Heart left ventricle (tissue), 16 donors: ENCODE measurements at regions not wholly inside any gene's neighbourhood (a gene's known extent, or its start where the extent isn't known, plus 50 kb on each side); places are given as distances from the start of the nearest gene placed in this dataset.
"Not testable (repeated sequence)": the region's sequence is repeated elsewhere in the genome, so short reads cannot be mapped to it uniquely, and the experiment has no call there.

Experiments used
- ATAC-seq, 4 donors: fragments of 200-7000 bp; cut with Tn5 transposase; one replicate each; pipeline ENCODE4 v1.9.1; 2020 to 2022; ENCODE audit warnings: moderate library complexity in 4 of 4, mild to moderate bottlenecking in 3 of 4, moderate number of reproducible peaks in 1 of 4
- DNase-seq, 5 donors: peaks; one replicate each; pipeline ENCODE4 v3.0.0-alpha.2; 2020
- H3K27ac ChIP-seq, 12 donors: fragments of 200-600 bp; sonication (generic) in 4 of 12; one replicate each; pipeline versions ENCODE4 v1.5.0 to v1.8.0; 2016 to 2022; ENCODE audit warnings: mild to moderate bottlenecking in 2 of 12
- H3K27me3 ChIP-seq, 9 donors: fragments of 200-600 bp; sonication (generic) in 2 of 9; one replicate each; pipeline versions ENCODE4 v1.5.1 to v1.8.0; 2016 to 2022; ENCODE audit warnings: mild to moderate bottlenecking in 3 of 9
- H3K36me3 ChIP-seq, 9 donors: fragments of 200-600 bp; sonication (generic) in 2 of 9; one replicate each; pipeline versions ENCODE4 v1.5.0 to v1.8.0; 2018 to 2022; ENCODE audit warnings: mild to moderate bottlenecking in 2 of 9
- H3K4me1 ChIP-seq, 12 donors: fragments of 200-600 bp; sonication (generic) in 4 of 12; one replicate each; pipeline versions ENCODE4 v1.5.0 to v1.8.0; 2016 to 2022; ENCODE audit warnings: mild to moderate bottlenecking in 3 of 12
- H3K4me3 ChIP-seq, 12 donors: fragments of 200-600 bp; sonication (generic) in 4 of 12; one replicate each; pipeline versions ENCODE4 v1.5.0 to v1.8.0; 2017 to 2022; ENCODE audit warnings: mild to moderate bottlenecking in 9 of 12, moderate library complexity in 4 of 12
- H3K9me3 ChIP-seq, 12 donors: fragments of 200-600 bp; sonication (generic) in 4 of 12; one replicate each; pipeline versions ENCODE4 v1.5.0 to v1.8.0; 2016 to 2022; ENCODE audit warnings: mild to moderate bottlenecking in 1 of 12
- POLR2A ChIP-seq, 2 donors: fragments of 450-650 bp; IDR thresholded peaks; one replicate each; pipeline ENCODE4 v1.6.1; 2017; ENCODE audit warnings: antibody characterized with exemption in 2 of 2, mild to moderate bottlenecking in 2 of 2, moderate library complexity in 2 of 2
- WGBS, 4 donors: extraction: QIAGEN DNeasy Blood & Tissue Kit in 2 of 4; methylation state at CpG; one replicate each; pipeline versions ENCODE4 v1.1.5 to v1.1.7; 2013 to 2018; 5-methylcytosine and 5-hydroxymethylcytosine counted together
- intact Hi-C, 10 donors: fragments of 100-400 bp; cut with DNase I; formaldehyde crosslinking; loops; one replicate each; pipeline versions ENCODE4 v1.11.1 to v1.14.2; 2022
- TF ChIP-seq, protein P1 (sequence below), 12 donors: fragments of 200-600 bp; sonication (generic) in 4 of 12; IDR thresholded peaks; one replicate each; pipeline versions ENCODE4 v1.5.0 to v1.8.0; 2018 to 2022; ENCODE audit warnings: antibody characterized with exemption in 12 of 12, mild to moderate bottlenecking in 5 of 12
- donor health status: ischemic (EF 13 %, LVEDD 7.1; RV severe dilation, severe dysfunction).
- donor health status: healthy with polysubstance abuse.
- donor health status: DM: no; HTN: yes; CAD: no.
- donor health status: DM: no; HTN: no; CAD: no.
- donor health status: ischemic (EF 25% LVEDD 6.9; RV normal size, moderate dysfunction).
- donor health status: ischemic (EF 25% LVEDD 5.7; RV mildly dilated, moderate dysfunction).
- donor health status: healthy.
- donor health status: DM: yes; HTN: yes; CAD: no.
- donor health status: ischemic (EF 35%, LVEDD 5.7; RV mildly dilated, moderate dysfunction).
- donor health status: nonischemic (EF 11% LVEDD 7.7; RV severe dilation, severe dysfunction).
- donor health status: DM: yes; HTN: yes; CAD: no.
- donor health status: PGD.
- donor health status: ischemic (EF 29% LVEDD 5.4; RV normal size, mild dysfunction).
- donor health status: nonischemic (EF 23%, LVEDD 6.1; RV moderate dilation, normal function).

- ATAC-seq: no peak
- intact Hi-C loops: no loop called here
These were observed 69.5 kb upstream of the TCL1B start for GRCh38 chr14:95616745-95617144.

GRCh38 chr14:95619785-95620417 lies 66.3 kb upstream of the TCL1B start:
- no peaks in the 10 kb centered on the region for H3K4me1 ChIP-seq
- no peak for ATAC-seq
- DNase-seq: no peak
- no peak for TF ChIP-seq POLR2A (IDR thresholded peaks at IDR 0.05)
- TF ChIP-seq, protein P1, sequence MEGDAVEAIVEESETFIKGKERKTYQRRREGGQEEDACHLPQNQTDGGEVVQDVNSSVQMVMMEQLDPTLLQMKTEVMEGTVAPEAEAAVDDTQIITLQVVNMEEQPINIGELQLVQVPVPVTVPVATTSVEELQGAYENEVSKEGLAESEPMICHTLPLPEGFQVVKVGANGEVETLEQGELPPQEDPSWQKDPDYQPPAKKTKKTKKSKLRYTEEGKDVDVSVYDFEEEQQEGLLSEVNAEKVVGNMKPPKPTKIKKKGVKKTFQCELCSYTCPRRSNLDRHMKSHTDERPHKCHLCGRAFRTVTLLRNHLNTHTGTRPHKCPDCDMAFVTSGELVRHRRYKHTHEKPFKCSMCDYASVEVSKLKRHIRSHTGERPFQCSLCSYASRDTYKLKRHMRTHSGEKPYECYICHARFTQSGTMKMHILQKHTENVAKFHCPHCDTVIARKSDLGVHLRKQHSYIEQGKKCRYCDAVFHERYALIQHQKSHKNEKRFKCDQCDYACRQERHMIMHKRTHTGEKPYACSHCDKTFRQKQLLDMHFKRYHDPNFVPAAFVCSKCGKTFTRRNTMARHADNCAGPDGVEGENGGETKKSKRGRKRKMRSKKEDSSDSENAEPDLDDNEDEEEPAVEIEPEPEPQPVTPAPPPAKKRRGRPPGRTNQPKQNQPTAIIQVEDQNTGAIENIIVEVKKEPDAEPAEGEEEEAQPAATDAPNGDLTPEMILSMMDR (IDR thresholded peaks at IDR 0.05): no peak
- H3K36me3 ChIP-seq: no peaks in the 10 kb centered on the region
- WGBS, 4 donors: 69 to 79% (median 75%) methylated on average over 12 of the region's 12 CpGs
- H3K4me3 ChIP-seq: no peak overlapping the region
- H3K27me3 ChIP-seq: peaks cover 0 to 7% (median 0%) of the 10 kb centered on the region in 9 donors
- H3K27ac ChIP-seq: no peak overlapping the region
- H3K9me3 ChIP-seq: peaks cover 0 to 3% (median 0%) of the 10 kb centered on the region in 12 donors
- intact Hi-C loops: no loop called here

More at GRCh38 chr14:95616745-95617144, 69.5 kb upstream of the TCL1B start:
- H3K27me3 ChIP-seq: peaks cover 0 to 15% (median 0%) of the 10 kb centered on the region in 9 donors
- DNase-seq: no peak
- WGBS, 4 donors: 44 to 74% (median 70%) methylated on average over 4 of the region's 4 CpGs
- no peaks in the 10 kb centered on the region for H3K4me1 ChIP-seq
- no peak overlapping the region for H3K4me3 ChIP-seq
- no peaks in the 10 kb centered on the region for H3K36me3 ChIP-seq
- H3K9me3 ChIP-seq: no peaks in the 10 kb centered on the region
- H3K27ac ChIP-seq: no peak overlapping the region
- TF ChIP-seq, protein P1 (IDR thresholded peaks at IDR 0.05): no peak
- TF ChIP-seq POLR2A (IDR thresholded peaks at IDR 0.05): no peak

GRCh38 chr14:95620659-95621059 lies 65.6 kb upstream of the TCL1B start:
- Histone ChIP-seq H3K4me3 (no peak overlapping the region), H3K4me1 (no peaks in the 10 kb centered on the region), H3K9me3 (peaks cover 0 to 3% (median 0%) of the 10 kb centered on the region in 12 donors), H3K36me3 (no peaks in the 10 kb centered on the region), H3K27ac (no peak overlapping the region), H3K27me3 (peaks cover 0 to 7% (median 0%) of the 10 kb centered on the region in 9 donors)
- intact Hi-C loops: no loop called here
- DNase-seq (no peak), ATAC-seq (no peak)
- TF ChIP-seq, protein P1 (IDR thresholded peaks at IDR 0.05): no peak
- no peak for TF ChIP-seq POLR2A (IDR thresholded peaks at IDR 0.05)
- WGBS, 4 donors: 75 to 78% (median 77%) methylated on average over 15 to 16 of the region's 16 CpGs

- H3K27me3 ChIP-seq: peaks cover 0 to 7% (median 0%) of the 10 kb centered on the region in 9 donors
- no peaks in the 10 kb centered on the region for H3K4me1 ChIP-seq
- WGBS, 4 donors: 60 to 68% (median 65%) methylated on average over 5 of the region's 5 CpGs
- peaks cover 0 to 3% (median 0%) of the 10 kb centered on the region in 12 donors for H3K9me3 ChIP-seq
- no peak for DNase-seq
- H3K27ac ChIP-seq: no peak overlapping the region
- no peaks in the 10 kb centered on the region for H3K36me3 ChIP-seq
- ATAC-seq: no peak
- intact Hi-C loops: no loop called here
- H3K4me3 ChIP-seq: no peak overlapping the region
- no peak for TF ChIP-seq POLR2A (IDR thresholded peaks at IDR 0.05)
- TF ChIP-seq, protein P1 (IDR thresholded peaks at IDR 0.05): no peak
These were observed 63.0 kb upstream of the TCL1B start for GRCh38 chr14:95623195-95623594.

GRCh38 chr14:95625710-95626109 lies 60.5 kb upstream of the TCL1B start:
- H3K4me3 ChIP-seq, H3K4me1 ChIP-seq, H3K36me3 ChIP-seq, DNase-seq, intact Hi-C loops, ATAC-seq, H3K27me3 ChIP-seq, H3K27ac ChIP-seq: not testable (repeated sequence)
- WGBS, 4 donors: 60 to 68% (median 66%) methylated on average over 2 of the region's 2 CpGs
- H3K9me3 ChIP-seq: peaks cover 0 to 15% (median 0%) of the 10 kb centered on the region in 12 donors
